Suppressor macrophage treated with lipopolysaccharide for 1 hour (primary cell): ENCODE measurements at regions not wholly inside any gene's neighbourhood (a gene's known extent, or its start where the extent isn't known, plus 50 kb on each side); places are given as distances from the start of the nearest gene placed in this dataset.

Experiments
- DNase-seq, 3 donors: peaks; one replicate each; pipeline ENCODE4 v3.0.0-alpha.2; 2020 to 2022

DNA sequence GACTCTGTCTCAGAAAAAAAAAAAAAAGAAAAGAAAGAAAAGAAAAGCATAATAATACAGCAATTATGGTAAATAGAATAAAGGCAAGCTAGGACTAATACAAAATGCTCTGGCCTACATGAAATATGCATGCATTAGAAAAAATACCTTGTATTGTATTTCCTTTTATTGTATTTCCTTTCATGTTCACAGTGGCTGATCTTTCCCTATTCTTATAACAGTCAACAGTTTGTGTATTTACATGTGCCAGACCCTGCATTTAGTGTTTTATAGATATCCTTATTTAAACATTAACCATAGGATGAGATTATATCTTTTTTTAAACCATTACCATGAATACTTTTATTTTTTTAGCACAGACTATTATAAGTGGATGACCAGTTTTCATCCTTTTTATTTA is 56.3 kb upstream of the ARL15 start:
- DNase-seq: no peak

GRCh38 chr5:54363669-54364068 is 53.3 kb upstream of the ARL15 start:
- DNase-seq: peak in 1 of 3 donors; percentile 14

GRCh38 chr5:54362992-54363625 is 52.7 kb upstream of the ARL15 start:
- DNase-seq: no peak

DNA sequence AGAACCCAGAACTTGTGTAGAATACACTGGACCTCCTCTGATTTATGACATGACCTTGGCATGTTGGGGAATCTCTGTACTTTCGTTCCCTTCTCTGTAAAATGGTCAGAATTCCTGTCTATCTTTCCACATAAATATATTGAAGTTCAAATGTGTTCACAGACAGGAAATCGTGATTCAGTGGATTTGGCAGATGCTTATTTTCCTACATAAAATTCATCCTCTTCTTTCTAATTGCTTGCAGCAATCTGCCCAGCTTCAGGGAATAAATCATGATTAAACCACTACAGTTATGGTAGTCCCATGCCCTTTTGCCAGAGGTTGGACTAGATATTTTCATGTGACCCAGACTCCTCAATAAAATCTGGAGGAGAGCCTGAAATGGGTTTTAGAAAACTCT is 52.1 kb upstream of the ARL15 start:
- DNase-seq: no peak

DNA sequence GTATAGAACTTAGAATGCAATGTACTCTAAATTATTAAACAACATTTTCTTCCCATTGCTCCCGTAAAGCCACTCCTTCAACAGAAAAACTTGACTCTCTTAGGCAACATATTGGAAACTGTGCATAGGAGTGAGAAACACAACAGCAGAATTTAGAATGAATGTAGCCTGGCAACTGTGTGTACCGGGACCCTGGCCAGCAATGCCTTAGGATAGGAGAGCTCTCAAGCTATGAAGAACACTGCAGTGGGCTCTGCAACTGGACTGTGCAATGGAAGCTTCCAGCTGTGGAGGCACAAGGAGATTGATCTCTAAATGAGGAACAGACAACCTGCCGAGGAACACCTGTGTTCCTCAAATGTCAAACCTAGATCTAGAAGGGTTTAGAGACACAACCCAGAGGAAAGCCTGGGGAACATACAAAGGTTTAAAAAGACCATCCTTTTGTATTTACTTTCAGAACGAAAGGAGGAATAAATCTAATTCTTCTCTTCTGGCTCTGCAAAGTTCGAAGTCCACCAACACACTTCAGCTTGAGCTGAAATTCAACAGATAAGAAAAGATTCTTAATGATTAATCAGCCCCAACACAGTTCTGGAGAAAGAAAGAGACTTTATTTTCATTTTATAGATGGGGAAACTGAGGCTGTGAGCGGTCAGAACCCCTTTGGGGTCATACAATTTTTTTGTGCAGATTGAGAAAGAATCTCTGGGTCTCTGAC is 51.5 kb upstream of the ARL15 start:
- DNase-seq: no peak

- DNase-seq: no peak
Measured at GRCh38 chr5:54360925-54361662, 50.7 kb upstream of the ARL15 start.
